ENCODE measurements at regions not wholly inside any gene's neighbourhood (a gene's known extent, or its start where the extent isn't known, plus 50 kb on each side); places are given as distances from the start of the nearest gene placed in this dataset.

GRCh38 chr12:90064852-90065801, 356.5 kb upstream of the ATP2B1 start:
- DNase-seq = no peak

- DNase-seq = no peak
Measured at GRCh38 chr12:90062799-90063198, 354.2 kb upstream of the ATP2B1 start.

- no peak for DNase-seq
Measured at GRCh38 chr12:90061809-90062208, 353.2 kb upstream of the ATP2B1 start.

- DNase-seq = no peak
Measured at GRCh38 chr12:90060031-90060430, 351.4 kb upstream of the ATP2B1 start.

GRCh38 chr12:90058704-90059103, 350.1 kb upstream of the ATP2B1 start:
- DNase-seq = no peak

- DNase-seq = no peak
Measured at GRCh38 chr12:90055071-90055470, 346.4 kb upstream of the ATP2B1 start.

GRCh38 chr12:90048918-90049317, 340.3 kb upstream of the ATP2B1 start:
- no peak for DNase-seq

- DNase-seq = no peak
Measured at GRCh38 chr12:90045559-90045958, 336.9 kb upstream of the ATP2B1 start.

GRCh38 chr12:90044069-90044468, 335.4 kb upstream of the ATP2B1 start:
- no peak for DNase-seq

- no peak for DNase-seq
Measured at GRCh38 chr12:90042920-90043641, 334.4 kb upstream of the ATP2B1 start.

GRCh38 chr12:90038289-90038688, 329.7 kb upstream of the ATP2B1 start:
- DNase-seq = no peak

- DNase-seq = no peak
Measured at GRCh38 chr12:90037740-90038139, 329.1 kb upstream of the ATP2B1 start.

- DNase-seq = no peak
Measured at GRCh38 chr12:90036637-90037036, 328.0 kb upstream of the ATP2B1 start.

GRCh38 chr12:90030726-90031125, 322.1 kb upstream of the ATP2B1 start:
- DNase-seq = no peak

- peak in 1 of 2 experiments; percentile 30 for DNase-seq
Measured at GRCh38 chr12:90029317-90029716, 320.7 kb upstream of the ATP2B1 start.

- no peak for DNase-seq
Measured at GRCh38 chr12:90028635-90029051, 320.0 kb upstream of the ATP2B1 start.

- DNase-seq = no peak
Measured at GRCh38 chr12:90027889-90028634, 319.4 kb upstream of the ATP2B1 start.

GRCh38 chr12:90027041-90027440, 318.4 kb upstream of the ATP2B1 start:
- DNase-seq = no peak

- DNase-seq = no peak
Measured at GRCh38 chr12:90026516-90026915, 317.9 kb upstream of the ATP2B1 start.

GRCh38 chr12:90024262-90024661, 315.6 kb upstream of the ATP2B1 start:
- DNase-seq = no peak

GRCh38 chr12:90023207-90023900, 314.7 kb upstream of the ATP2B1 start:
- DNase-seq = no peak

GRCh38 chr12:90021795-90022440, 313.3 kb upstream of the ATP2B1 start:
- DNase-seq = no peak

Measured in cerebellar nuclear complex (tissue), 1 donor.